HEK293T (cell line): ENCODE measurements at regions not wholly inside any gene's neighbourhood (a gene's known extent, or its start where the extent isn't known, plus 50 kb on each side); places are given as distances from the start of the nearest gene placed in this dataset.

Source experiments
- CTCF ChIA-PET: fragments of 350-600 bp; formaldehyde crosslinking; extraction: SDS; loops from one replicate; lab custom pipeline; 2021; ENCODE audit warnings: antibody characterized with exemption, inconsistent platforms; lab: Yijun Ruan, JAX
- POLR2A ChIA-PET: fragments of 350-600 bp; formaldehyde crosslinking; extraction: SDS; loops from one replicate; lab custom pipeline; 2020; ENCODE audit warnings: antibody characterized with exemption, inconsistent platforms; lab: Yijun Ruan, JAX
- DNase-seq: peaks from one replicate; pipeline ENCODE4 v3.0.0; 2012; ENCODE audit warnings: mixed read lengths; ENCODE audit errors: extremely low spot score
- ARNT ChIP-seq: fragments of 450-650 bp; IDR thresholded peaks from 2 replicates; pipeline ENCODE4 v1.6.1; 2017; ENCODE audit warnings: mild to moderate bottlenecking
- BHLHE40 ChIP-seq: fragments of 450-650 bp; IDR thresholded peaks from 2 replicates; pipeline ENCODE4 v1.6.1; 2016; ENCODE audit warnings: mild to moderate bottlenecking, moderate library complexity, borderline replicate concordance
- CTBP1 ChIP-seq: fragments of 450-650 bp; IDR thresholded peaks from 2 replicates; pipeline ENCODE4 v1.6.1; 2016; ENCODE audit warnings: borderline replicate concordance
- ELF4 ChIP-seq: fragments of 450-650 bp; IDR thresholded peaks from 2 replicates; pipeline ENCODE4 v1.6.1; 2017; ENCODE audit warnings: antibody characterized with exemption
- FOXA1 ChIP-seq: fragments of 450-650 bp; IDR thresholded peaks from 2 replicates; pipeline ENCODE4 v1.6.1; 2016; ENCODE audit warnings: mild to moderate bottlenecking
- FOXK2 ChIP-seq: fragments of 450-650 bp; IDR thresholded peaks from 2 replicates; pipeline ENCODE4 v1.6.1; 2016; ENCODE audit warnings: mild to moderate bottlenecking
- FOXM1 ChIP-seq: fragments of 450-650 bp; IDR thresholded peaks from 2 replicates; pipeline ENCODE4 v1.6.1; 2017; ENCODE audit warnings: mild to moderate bottlenecking, borderline replicate concordance
- HDGF ChIP-seq: fragments of 450-650 bp; IDR thresholded peaks from 2 replicates; pipeline ENCODE4 v1.6.1; 2017; ENCODE audit warnings: antibody characterized with exemption, borderline replicate concordance
- L3MBTL2 ChIP-seq: fragments of 450-650 bp; conservative IDR thresholded peaks from 2 replicates; pipeline ENCODE4 v1.6.1; 2016; ENCODE audit warnings: mild to moderate bottlenecking
- LEF1 ChIP-seq: fragments of 450-650 bp; IDR thresholded peaks from 2 replicates; pipeline ENCODE4 v1.6.1; 2017; ENCODE audit warnings: mild to moderate bottlenecking, borderline replicate concordance
- NFRKB ChIP-seq: fragments of 450-650 bp; IDR thresholded peaks from 2 replicates; pipeline ENCODE4 v1.6.1; 2016; ENCODE audit warnings: mild to moderate bottlenecking, moderate library complexity
- SP1 ChIP-seq: fragments of 450-650 bp; IDR thresholded peaks from 2 replicates; pipeline ENCODE4 v1.6.1; 2017
- SUZ12 ChIP-seq: fragments of 450-650 bp; IDR thresholded peaks from 2 replicates; pipeline ENCODE4 v1.6.1; 2016; ENCODE audit warnings: mild to moderate bottlenecking
- TARDBP ChIP-seq: fragments of 450-650 bp; IDR thresholded peaks from 2 replicates; pipeline ENCODE4 v1.6.1; 2016
- ZNF384 ChIP-seq: fragments of 450-650 bp; IDR thresholded peaks from 2 replicates; pipeline ENCODE4 v1.6.1; 2016
- TF ChIP-seq, protein P1 (sequence below): fragments of 450-650 bp; IDR thresholded peaks from 2 replicates; pipeline ENCODE4 v1.6.1; 2016

DNA sequence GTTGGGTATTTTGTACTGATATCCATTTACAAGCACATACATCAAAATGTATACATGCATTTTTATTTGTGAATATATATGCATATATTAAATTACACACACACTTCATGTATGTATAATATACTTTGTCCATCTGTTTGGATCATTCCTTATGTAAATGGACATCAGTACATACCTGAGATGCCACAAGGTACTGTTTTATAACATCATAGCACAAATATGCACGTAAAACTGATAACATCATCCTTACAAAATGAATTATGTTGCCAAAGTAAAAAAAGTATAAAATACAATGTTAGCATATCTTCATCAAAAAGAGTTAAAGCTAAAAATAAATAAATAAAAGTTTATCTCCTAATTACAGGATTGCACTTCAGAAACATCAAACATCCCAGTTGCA, 634.8 kb upstream of the UBE2E2 start:
- TF ChIP-seq FOXA1, result no peak
- TF ChIP-seq SUZ12, result no peak
- no peak for TF ChIP-seq ELF4
- no peak for TF ChIP-seq ARNT
- no peak for TF ChIP-seq LEF1
- TF ChIP-seq, protein P1, sequence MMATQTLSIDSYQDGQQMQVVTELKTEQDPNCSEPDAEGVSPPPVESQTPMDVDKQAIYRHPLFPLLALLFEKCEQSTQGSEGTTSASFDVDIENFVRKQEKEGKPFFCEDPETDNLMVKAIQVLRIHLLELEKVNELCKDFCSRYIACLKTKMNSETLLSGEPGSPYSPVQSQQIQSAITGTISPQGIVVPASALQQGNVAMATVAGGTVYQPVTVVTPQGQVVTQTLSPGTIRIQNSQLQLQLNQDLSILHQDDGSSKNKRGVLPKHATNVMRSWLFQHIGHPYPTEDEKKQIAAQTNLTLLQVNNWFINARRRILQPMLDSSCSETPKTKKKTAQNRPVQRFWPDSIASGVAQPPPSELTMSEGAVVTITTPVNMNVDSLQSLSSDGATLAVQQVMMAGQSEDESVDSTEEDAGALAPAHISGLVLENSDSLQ, result no peak
- TF ChIP-seq ZNF384, result no peak
- no peak for TF ChIP-seq BHLHE40
- no peak for TF ChIP-seq FOXM1
- TF ChIP-seq NFRKB, result no peak
- no peak for TF ChIP-seq HDGF
- TF ChIP-seq CTBP1, result no peak
- no peak for TF ChIP-seq L3MBTL2
- TF ChIP-seq SP1, result no peak
- no peak for TF ChIP-seq TARDBP
- no peak for TF ChIP-seq FOXK2
- ChIA-PET CTCF (no interaction called here), POLR2A (no interaction called here)
- no peak for DNase-seq

DNA sequence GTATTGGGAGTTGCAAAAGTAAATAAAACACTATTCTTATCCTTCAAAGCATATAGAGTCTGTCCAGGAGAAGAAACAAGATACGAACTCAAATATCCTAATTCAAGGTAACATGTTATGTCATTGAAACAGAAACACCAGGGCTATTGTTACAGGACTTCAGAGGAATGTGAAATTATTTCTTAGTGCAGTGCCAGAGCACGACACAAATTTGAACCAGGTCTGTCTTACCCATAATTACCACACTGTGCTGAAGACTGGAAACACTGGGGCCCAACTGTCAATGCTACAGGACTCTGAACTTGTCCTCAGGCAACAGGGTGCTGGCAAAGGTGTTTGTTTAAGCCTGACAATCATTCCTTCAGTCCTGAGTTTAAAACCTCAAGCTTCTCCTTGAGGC, 633.6 kb upstream of the UBE2E2 start:
- TF ChIP-seq LEF1, result no peak
- no peak for TF ChIP-seq HDGF
- no peak for TF ChIP-seq SP1
- no peak for TF ChIP-seq FOXK2
- no peak for TF ChIP-seq L3MBTL2
- ChIA-PET CTCF (no interaction called here), POLR2A (no interaction called here)
- no peak for DNase-seq

DNA sequence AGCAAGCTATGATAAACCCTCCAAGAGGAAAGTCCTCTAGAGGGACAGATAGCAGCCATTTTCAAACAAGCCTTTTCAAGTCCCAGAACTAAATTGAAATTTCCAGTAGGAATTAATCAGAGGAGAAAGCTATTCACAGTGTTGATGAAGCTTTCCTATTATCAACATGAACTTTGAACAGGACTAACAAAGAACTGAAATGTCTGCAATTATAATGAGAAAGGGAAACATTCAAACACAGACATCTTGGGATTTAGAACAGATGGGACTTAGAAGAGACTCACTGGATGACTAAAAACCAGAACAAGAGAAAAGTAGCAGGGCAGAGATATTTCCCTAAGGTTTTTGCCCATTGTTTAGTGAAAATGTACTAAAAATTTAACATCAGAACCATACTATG, 622.1 kb upstream of the UBE2E2 start:
- ChIA-PET POLR2A (no interaction called here), CTCF (no interaction called here)
- TF ChIP-seq FOXA1 (no peak), CTBP1 (no peak), TARDBP (no peak), SUZ12 (no peak)
- DNase-seq, result no peak

DNA sequence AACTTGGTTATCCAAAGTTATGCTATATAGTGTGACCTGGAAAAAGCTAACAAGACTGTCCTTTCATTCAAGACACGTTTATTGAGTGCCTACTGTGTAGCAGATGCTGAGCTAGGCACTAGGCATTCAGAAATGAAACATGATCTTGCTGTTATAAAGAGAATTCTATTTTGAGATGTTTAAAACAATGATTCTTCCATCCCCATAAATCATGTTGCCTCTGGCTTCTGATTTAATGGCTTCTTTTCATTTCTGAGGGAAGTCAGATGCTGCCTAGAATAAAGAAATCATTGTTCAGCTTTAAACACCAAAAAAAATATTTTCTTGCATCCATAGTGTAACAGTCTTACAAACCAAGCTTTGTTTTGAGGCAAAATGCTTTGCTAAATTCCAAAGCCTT, 620.9 kb upstream of the UBE2E2 start:
- TF ChIP-seq, protein P1, result no peak; the same call in 1 of the 2 replicates
- TF ChIP-seq TARDBP (no peak), FOXA1 (no peak), CTBP1 (no peak), FOXM1 (no peak), FOXK2 (no peak), HDGF (no peak), NFRKB (no peak), L3MBTL2 (no peak), ELF4 (no peak), SP1 (no peak), ARNT (no peak), LEF1 (no peak), SUZ12 (no peak), BHLHE40 (no peak), ZNF384 (no peak)
- ChIA-PET CTCF (no interaction called here), POLR2A (no interaction called here)
- DNase-seq, result no peak

DNA sequence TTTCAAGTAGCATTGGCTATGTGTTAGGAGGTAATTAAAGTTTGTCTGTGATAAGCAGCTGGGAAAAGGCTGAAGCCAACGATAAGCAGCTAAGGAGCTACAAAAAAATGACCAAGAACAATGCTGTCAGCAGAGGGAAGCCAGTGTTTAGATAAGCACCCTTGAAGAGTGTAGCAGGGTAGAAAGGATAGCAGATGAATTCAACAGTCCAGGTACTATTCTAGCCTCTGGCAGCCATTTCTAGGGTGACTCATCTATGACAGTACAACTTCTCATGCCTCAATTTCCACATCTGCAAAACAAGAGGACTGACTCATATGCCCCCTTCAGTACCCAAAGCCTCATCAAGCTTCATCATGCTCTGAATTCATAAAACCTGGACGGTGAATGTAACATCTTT, 617.6 kb upstream of the UBE2E2 start:
- DNase-seq, result no peak
- no peak for TF ChIP-seq ARNT
- no peak for TF ChIP-seq HDGF
- TF ChIP-seq ELF4, result no peak
- no peak for TF ChIP-seq SP1
- no peak for TF ChIP-seq ZNF384
- TF ChIP-seq NFRKB, result no peak
- no peak for TF ChIP-seq SUZ12
- no peak for TF ChIP-seq LEF1
- no peak for TF ChIP-seq L3MBTL2
- TF ChIP-seq FOXK2, result no peak
- ChIA-PET POLR2A (no interaction called here), CTCF (no interaction called here)

DNA sequence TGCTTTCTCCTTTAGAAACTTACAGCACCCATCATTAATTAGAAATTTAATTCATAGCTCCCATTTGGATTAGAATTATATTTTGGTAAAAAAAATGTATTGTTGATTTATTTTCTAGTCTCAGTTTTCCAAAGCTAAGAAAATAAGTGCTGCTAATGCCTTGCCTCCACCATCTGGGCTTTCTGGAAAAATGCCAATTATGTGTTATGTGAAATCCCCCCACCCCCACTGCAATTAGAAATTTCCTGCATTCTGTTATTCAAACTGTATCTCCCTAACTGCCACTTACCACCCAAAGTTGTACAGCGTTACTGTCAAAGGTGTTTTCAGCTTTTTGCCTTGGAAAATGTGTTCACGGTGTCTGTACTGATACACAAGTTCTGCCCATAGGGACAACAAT, 617.2 kb upstream of the UBE2E2 start:
- TF ChIP-seq CTBP1 (no peak), ZNF384 (no peak), HDGF (no peak), FOXM1 (no peak), FOXA1 (no peak), TARDBP (no peak), SP1 (no peak), LEF1 (no peak), L3MBTL2 (no peak), NFRKB (no peak), BHLHE40 (no peak), ARNT (no peak), SUZ12 (no peak)
- TF ChIP-seq, protein P1, result no peak
- ChIA-PET CTCF (no interaction called here), POLR2A (no interaction called here)
- DNase-seq, result no peak

DNA sequence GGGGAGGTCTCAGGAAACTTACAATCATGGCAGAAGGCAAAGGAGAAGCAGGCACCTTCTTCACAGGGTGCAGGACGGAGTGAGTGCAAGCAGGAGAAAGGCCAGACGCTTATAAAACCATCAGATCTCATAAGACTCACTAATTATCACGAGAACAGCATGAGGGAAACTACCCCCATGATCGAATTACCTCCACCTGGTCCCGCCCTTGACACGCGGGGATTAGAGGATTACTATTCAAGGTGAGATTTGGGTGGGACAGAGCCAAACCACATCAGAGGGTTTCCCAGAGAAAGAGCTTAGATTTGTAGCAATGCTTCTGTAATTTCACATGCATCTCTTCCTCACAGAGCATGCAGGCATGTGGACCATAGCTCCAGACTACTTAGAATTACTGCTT, 615.7 kb upstream of the UBE2E2 start:
- ChIA-PET CTCF (no interaction called here), POLR2A (no interaction called here)
- no peak for DNase-seq
- no peak for TF ChIP-seq L3MBTL2
- TF ChIP-seq HDGF, result no peak
- no peak for TF ChIP-seq LEF1
- TF ChIP-seq ARNT, result no peak
- TF ChIP-seq CTBP1, result no peak
- TF ChIP-seq SUZ12, result no peak
- no peak for TF ChIP-seq FOXK2
- TF ChIP-seq BHLHE40, result no peak
- no peak for TF ChIP-seq SP1
- no peak for TF ChIP-seq NFRKB
